ENCODE measurements at regions not wholly inside any gene's neighbourhood (a gene's known extent, or its start where the extent isn't known, plus 50 kb on each side); places are given as distances from the start of the nearest gene placed in this dataset.

GRCh38 chr2:6384341-6384740 is 481.4 kb downstream of the CMPK2 start:
- no peak overlapping the region for H2BK15ac ChIP-seq (replicated peaks; ENCODE audit: low read depth)
- DNase-seq, result no peak
- H3K9ac ChIP-seq (ENCODE audit: low read length), result no peak overlapping the region
- no peaks in the 10 kb centered on the region for H3K27me3 ChIP-seq (ENCODE audit: insufficient read depth, low read length, poor library complexity)
- H3K36me3 ChIP-seq (ENCODE audit: control insufficient read depth, insufficient read depth, low read length), result no peaks in the 10 kb centered on the region
- H2BK120ac ChIP-seq (ENCODE audit: low read depth, low read length), result no peak overlapping the region
- H2AK5ac ChIP-seq (ENCODE audit: low read length), result no peak overlapping the region
- no peak overlapping the region for H3K56ac ChIP-seq (ENCODE audit: low read length)
- H3K4me1 ChIP-seq (ENCODE audit: control insufficient read depth, low read depth, low read length), result no peaks in the 10 kb centered on the region
- H3K27ac ChIP-seq (ENCODE audit: low read depth, low read length), result no peak overlapping the region
- H3K23ac ChIP-seq (ENCODE audit: low read length), result no peak overlapping the region
- H3K4me2 ChIP-seq (ENCODE audit: low read length), result no peak overlapping the region
- no CpG with 5 or more reads among the region's 4 CpGs for WGBS (ENCODE audit: extremely low coverage, insufficient coverage, low lambda C conversion rate)
- H4K5ac ChIP-seq (ENCODE audit: low read length), result no peak overlapping the region
- H3K18ac ChIP-seq (ENCODE audit: low read length), result no peak overlapping the region
- H2BK5ac ChIP-seq (ENCODE audit: low read length), result no peak overlapping the region
- no peak overlapping the region for H3K4me3 ChIP-seq (ENCODE audit: low read length)
- H4K8ac ChIP-seq (ENCODE audit: low read depth, low read length), result no peak overlapping the region
- no peak overlapping the region for H3K4ac ChIP-seq (ENCODE audit: low read depth, low read length)
- no peaks in the 10 kb centered on the region for H3K79me2 ChIP-seq (ENCODE audit: control insufficient read depth, insufficient read depth, low read length)
- H3K79me1 ChIP-seq (ENCODE audit: low read length), result no peaks in the 10 kb centered on the region

GRCh38 chr2:6392354-6392753 is 473.4 kb downstream of the CMPK2 start:
- Histone ChIP-seq H3K9ac (ENCODE audit: low read length) (no peak overlapping the region), H2BK120ac (ENCODE audit: low read depth, low read length) (no peak overlapping the region), H4K8ac (ENCODE audit: low read depth, low read length) (no peak overlapping the region), H3K4me1 (ENCODE audit: control insufficient read depth, low read depth, low read length) (no peaks in the 10 kb centered on the region), H3K79me1 (ENCODE audit: low read length) (no peaks in the 10 kb centered on the region), H3K4me2 (ENCODE audit: low read length) (no peak overlapping the region), H3K23ac (ENCODE audit: low read length) (no peak overlapping the region), H3K4ac (ENCODE audit: low read depth, low read length) (no peak overlapping the region), H3K56ac (ENCODE audit: low read length) (no peak overlapping the region), H4K5ac (ENCODE audit: low read length) (no peak overlapping the region), H3K18ac (ENCODE audit: low read length) (no peak overlapping the region), H3K4me3 (ENCODE audit: low read length) (no peak overlapping the region), H3K27ac (ENCODE audit: low read depth, low read length) (no peak overlapping the region), H2BK5ac (ENCODE audit: low read length) (no peak overlapping the region), H3K36me3 (ENCODE audit: control insufficient read depth, insufficient read depth, low read length) (no peaks in the 10 kb centered on the region), H3K27me3 (ENCODE audit: insufficient read depth, low read length, poor library complexity) (no peaks in the 10 kb centered on the region), H2AK5ac (ENCODE audit: low read length) (no peak overlapping the region), H3K79me2 (ENCODE audit: control insufficient read depth, insufficient read depth, low read length) (no peaks in the 10 kb centered on the region), H2BK15ac (replicated peaks; ENCODE audit: low read depth) (no peak overlapping the region)
- DNase-seq, result no peak
- no CpG with 5 or more reads among the region's 10 CpGs for WGBS (ENCODE audit: extremely low coverage, insufficient coverage, low lambda C conversion rate)

DNA sequence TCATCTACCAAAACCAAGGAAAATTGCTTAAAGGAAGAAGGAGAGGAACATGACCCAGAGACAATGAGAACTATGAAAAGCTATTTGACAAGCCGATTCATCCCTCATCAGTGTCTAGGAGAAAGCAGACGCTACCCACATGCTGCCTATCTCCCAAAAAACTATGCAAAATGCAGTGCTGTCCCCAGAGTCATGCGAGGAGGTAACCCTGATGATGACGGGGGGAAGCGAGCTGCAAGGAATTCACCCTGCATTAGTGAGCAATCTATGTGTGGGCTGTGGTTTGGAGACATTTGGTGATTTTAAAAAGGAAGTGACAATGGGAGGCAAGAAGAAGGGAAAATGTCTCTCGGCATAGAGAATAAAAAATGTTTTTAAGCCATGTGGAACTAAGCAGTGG is 472.7 kb downstream of the CMPK2 start:
- DNase-seq, result no peak
- H3K18ac ChIP-seq (ENCODE audit: low read length), result no peak overlapping the region
- no peaks in the 10 kb centered on the region for H3K79me2 ChIP-seq (ENCODE audit: control insufficient read depth, insufficient read depth, low read length)
- no peak overlapping the region for H3K23ac ChIP-seq (ENCODE audit: low read length)
- no peak overlapping the region for H3K27ac ChIP-seq (ENCODE audit: low read depth, low read length)
- H4K8ac ChIP-seq (ENCODE audit: low read depth, low read length), result no peak overlapping the region
- H3K4ac ChIP-seq (ENCODE audit: low read depth, low read length), result no peak overlapping the region
- H2BK5ac ChIP-seq (ENCODE audit: low read length), result no peak overlapping the region
- H3K56ac ChIP-seq (ENCODE audit: low read length), result no peak overlapping the region
- H3K4me2 ChIP-seq (ENCODE audit: low read length), result no peak overlapping the region
- no peaks in the 10 kb centered on the region for H3K27me3 ChIP-seq (ENCODE audit: insufficient read depth, low read length, poor library complexity)
- no peaks in the 10 kb centered on the region for H3K36me3 ChIP-seq (ENCODE audit: control insufficient read depth, insufficient read depth, low read length)
- WGBS (ENCODE audit: extremely low coverage, insufficient coverage, low lambda C conversion rate), result no CpG with 5 or more reads among the region's 6 CpGs
- no peak overlapping the region for H3K9ac ChIP-seq (ENCODE audit: low read length)
- H2BK15ac ChIP-seq (replicated peaks; ENCODE audit: low read depth), result no peak overlapping the region
- no peak overlapping the region for H2BK120ac ChIP-seq (ENCODE audit: low read depth, low read length)
- no peaks in the 10 kb centered on the region for H3K4me1 ChIP-seq (ENCODE audit: control insufficient read depth, low read depth, low read length)
- no peak overlapping the region for H3K4me3 ChIP-seq (ENCODE audit: low read length)
- H2AK5ac ChIP-seq (ENCODE audit: low read length), result no peak overlapping the region
- no peak overlapping the region for H4K5ac ChIP-seq (ENCODE audit: low read length)
- H3K79me1 ChIP-seq (ENCODE audit: low read length), result no peaks in the 10 kb centered on the region

GRCh38 chr2:6393819-6394218 is 471.9 kb downstream of the CMPK2 start:
- Histone ChIP-seq H3K27ac (ENCODE audit: low read depth, low read length) (no peak overlapping the region), H3K27me3 (ENCODE audit: insufficient read depth, low read length, poor library complexity) (no peaks in the 10 kb centered on the region), H3K4me2 (ENCODE audit: low read length) (no peak overlapping the region), H3K79me2 (ENCODE audit: control insufficient read depth, insufficient read depth, low read length) (no peaks in the 10 kb centered on the region), H4K5ac (ENCODE audit: low read length) (no peak overlapping the region), H3K18ac (ENCODE audit: low read length) (no peak overlapping the region), H2BK120ac (ENCODE audit: low read depth, low read length) (no peak overlapping the region), H3K23ac (ENCODE audit: low read length) (no peak overlapping the region), H2BK5ac (ENCODE audit: low read length) (no peak overlapping the region), H3K56ac (ENCODE audit: low read length) (no peak overlapping the region), H2AK5ac (ENCODE audit: low read length) (no peak overlapping the region), H4K8ac (ENCODE audit: low read depth, low read length) (no peak overlapping the region), H3K36me3 (ENCODE audit: control insufficient read depth, insufficient read depth, low read length) (no peaks in the 10 kb centered on the region), H3K9ac (ENCODE audit: low read length) (no peak overlapping the region), H3K4me1 (ENCODE audit: control insufficient read depth, low read depth, low read length) (no peaks in the 10 kb centered on the region), H3K79me1 (ENCODE audit: low read length) (no peaks in the 10 kb centered on the region), H3K4ac (ENCODE audit: low read depth, low read length) (no peak overlapping the region), H3K4me3 (ENCODE audit: low read length) (no peak overlapping the region), H2BK15ac (replicated peaks; ENCODE audit: low read depth) (no peak overlapping the region)
- no CpG with 5 or more reads among the region's 3 CpGs for WGBS (ENCODE audit: extremely low coverage, insufficient coverage, low lambda C conversion rate)
- DNase-seq, result no peak

- H3K18ac ChIP-seq (ENCODE audit: low read length), result no peak overlapping the region
- no peaks in the 10 kb centered on the region for H3K4me1 ChIP-seq (ENCODE audit: control insufficient read depth, low read depth, low read length)
- no CpG with 5 or more reads among the region's 2 CpGs for WGBS (ENCODE audit: extremely low coverage, insufficient coverage, low lambda C conversion rate)
- H3K23ac ChIP-seq (ENCODE audit: low read length), result no peak overlapping the region
- H4K5ac ChIP-seq (ENCODE audit: low read length), result no peak overlapping the region
- H4K8ac ChIP-seq (ENCODE audit: low read depth, low read length), result no peak overlapping the region
- no peak overlapping the region for H3K4me2 ChIP-seq (ENCODE audit: low read length)
- H3K9ac ChIP-seq (ENCODE audit: low read length), result no peak overlapping the region
- no peak for DNase-seq
- H3K4ac ChIP-seq (ENCODE audit: low read depth, low read length), result no peak overlapping the region
- H3K4me3 ChIP-seq (ENCODE audit: low read length), result no peak overlapping the region
- H3K27me3 ChIP-seq (ENCODE audit: insufficient read depth, low read length, poor library complexity), result no peaks in the 10 kb centered on the region
- no peak overlapping the region for H2AK5ac ChIP-seq (ENCODE audit: low read length)
- no peaks in the 10 kb centered on the region for H3K79me1 ChIP-seq (ENCODE audit: low read length)
- no peaks in the 10 kb centered on the region for H3K36me3 ChIP-seq (ENCODE audit: control insufficient read depth, insufficient read depth, low read length)
- H3K27ac ChIP-seq (ENCODE audit: low read depth, low read length), result no peak overlapping the region
- no peak overlapping the region for H2BK15ac ChIP-seq (replicated peaks; ENCODE audit: low read depth)
- H3K56ac ChIP-seq (ENCODE audit: low read length), result no peak overlapping the region
- no peak overlapping the region for H2BK5ac ChIP-seq (ENCODE audit: low read length)
- no peaks in the 10 kb centered on the region for H3K79me2 ChIP-seq (ENCODE audit: control insufficient read depth, insufficient read depth, low read length)
- no peak overlapping the region for H2BK120ac ChIP-seq (ENCODE audit: low read depth, low read length)
These were observed 471.4 kb downstream of the CMPK2 start for GRCh38 chr2:6394276-6394675.

GRCh38 chr2:6398421-6398820 is 467.3 kb downstream of the CMPK2 start:
- no peak overlapping the region for H3K4me3 ChIP-seq (ENCODE audit: low read length)
- no peaks in the 10 kb centered on the region for H3K27me3 ChIP-seq (ENCODE audit: insufficient read depth, low read length, poor library complexity)
- no peak overlapping the region for H3K9ac ChIP-seq (ENCODE audit: low read length)
- no CpG with 5 or more reads among the region's 2 CpGs for WGBS (ENCODE audit: extremely low coverage, insufficient coverage, low lambda C conversion rate)
- DNase-seq, result no peak
- no peak overlapping the region for H3K27ac ChIP-seq (ENCODE audit: low read depth, low read length)
- no peaks in the 10 kb centered on the region for H3K79me2 ChIP-seq (ENCODE audit: control insufficient read depth, insufficient read depth, low read length)
- H3K56ac ChIP-seq (ENCODE audit: low read length), result no peak overlapping the region
- H4K5ac ChIP-seq (ENCODE audit: low read length), result no peak overlapping the region
- H3K79me1 ChIP-seq (ENCODE audit: low read length), result no peaks in the 10 kb centered on the region
- H4K8ac ChIP-seq (ENCODE audit: low read depth, low read length), result no peak overlapping the region
- no peak overlapping the region for H3K23ac ChIP-seq (ENCODE audit: low read length)
- no peak overlapping the region for H3K4ac ChIP-seq (ENCODE audit: low read depth, low read length)
- H2AK5ac ChIP-seq (ENCODE audit: low read length), result no peak overlapping the region
- no peak overlapping the region for H3K18ac ChIP-seq (ENCODE audit: low read length)
- H3K4me1 ChIP-seq (ENCODE audit: control insufficient read depth, low read depth, low read length), result no peaks in the 10 kb centered on the region
- no peak overlapping the region for H2BK5ac ChIP-seq (ENCODE audit: low read length)
- no peak overlapping the region for H3K4me2 ChIP-seq (ENCODE audit: low read length)
- H2BK15ac ChIP-seq (replicated peaks; ENCODE audit: low read depth), result no peak overlapping the region
- no peaks in the 10 kb centered on the region for H3K36me3 ChIP-seq (ENCODE audit: control insufficient read depth, insufficient read depth, low read length)
- no peak overlapping the region for H2BK120ac ChIP-seq (ENCODE audit: low read depth, low read length)

All from mesendoderm (in vitro differentiated cells).